HEK293T (cell line): ENCODE measurements at regions not wholly inside any gene's neighbourhood (a gene's known extent, or its start where the extent isn't known, plus 50 kb on each side); places are given as distances from the start of the nearest gene placed in this dataset.

Experiments
- CTCF ChIA-PET: fragments of 350-600 bp; formaldehyde crosslinking; extraction: SDS; loops from one replicate; lab custom pipeline; 2021; ENCODE audit warnings: antibody characterized with exemption, inconsistent platforms; lab: Yijun Ruan, JAX
- POLR2A ChIA-PET: fragments of 350-600 bp; formaldehyde crosslinking; extraction: SDS; loops from one replicate; lab custom pipeline; 2020; ENCODE audit warnings: antibody characterized with exemption, inconsistent platforms; lab: Yijun Ruan, JAX
- DNase-seq: peaks from one replicate; pipeline ENCODE4 v3.0.0; 2012; ENCODE audit warnings: mixed read lengths; ENCODE audit errors: extremely low spot score
- ARNT ChIP-seq: fragments of 450-650 bp; IDR thresholded peaks from 2 replicates; pipeline ENCODE4 v1.6.1; 2017; ENCODE audit warnings: mild to moderate bottlenecking
- BHLHE40 ChIP-seq: fragments of 450-650 bp; IDR thresholded peaks from 2 replicates; pipeline ENCODE4 v1.6.1; 2016; ENCODE audit warnings: mild to moderate bottlenecking, moderate library complexity, borderline replicate concordance
- CTBP1 ChIP-seq: fragments of 450-650 bp; IDR thresholded peaks from 2 replicates; pipeline ENCODE4 v1.6.1; 2016; ENCODE audit warnings: borderline replicate concordance
- ELF4 ChIP-seq: fragments of 450-650 bp; IDR thresholded peaks from 2 replicates; pipeline ENCODE4 v1.6.1; 2017; ENCODE audit warnings: antibody characterized with exemption
- FOXA1 ChIP-seq: fragments of 450-650 bp; IDR thresholded peaks from 2 replicates; pipeline ENCODE4 v1.6.1; 2016; ENCODE audit warnings: mild to moderate bottlenecking
- FOXK2 ChIP-seq: fragments of 450-650 bp; IDR thresholded peaks from 2 replicates; pipeline ENCODE4 v1.6.1; 2016; ENCODE audit warnings: mild to moderate bottlenecking
- FOXM1 ChIP-seq: fragments of 450-650 bp; IDR thresholded peaks from 2 replicates; pipeline ENCODE4 v1.6.1; 2017; ENCODE audit warnings: mild to moderate bottlenecking, borderline replicate concordance
- HDGF ChIP-seq: fragments of 450-650 bp; IDR thresholded peaks from 2 replicates; pipeline ENCODE4 v1.6.1; 2017; ENCODE audit warnings: antibody characterized with exemption, borderline replicate concordance
- L3MBTL2 ChIP-seq: fragments of 450-650 bp; conservative IDR thresholded peaks from 2 replicates; pipeline ENCODE4 v1.6.1; 2016; ENCODE audit warnings: mild to moderate bottlenecking
- LEF1 ChIP-seq: fragments of 450-650 bp; IDR thresholded peaks from 2 replicates; pipeline ENCODE4 v1.6.1; 2017; ENCODE audit warnings: mild to moderate bottlenecking, borderline replicate concordance
- NFRKB ChIP-seq: fragments of 450-650 bp; IDR thresholded peaks from 2 replicates; pipeline ENCODE4 v1.6.1; 2016; ENCODE audit warnings: mild to moderate bottlenecking, moderate library complexity
- PKNOX1 ChIP-seq: fragments of 450-650 bp; IDR thresholded peaks from 2 replicates; pipeline ENCODE4 v1.6.1; 2016
- SP1 ChIP-seq: fragments of 450-650 bp; IDR thresholded peaks from 2 replicates; pipeline ENCODE4 v1.6.1; 2017
- SUZ12 ChIP-seq: fragments of 450-650 bp; IDR thresholded peaks from 2 replicates; pipeline ENCODE4 v1.6.1; 2016; ENCODE audit warnings: mild to moderate bottlenecking
- TARDBP ChIP-seq: fragments of 450-650 bp; IDR thresholded peaks from 2 replicates; pipeline ENCODE4 v1.6.1; 2016
- ZNF384 ChIP-seq: fragments of 450-650 bp; IDR thresholded peaks from 2 replicates; pipeline ENCODE4 v1.6.1; 2016

- CTCF ChIA-PET = no interaction called here
- TF ChIP-seq HDGF (no peak), NFRKB (no peak), TARDBP (no peak), ARNT (no peak), BHLHE40 (no peak), CTBP1 (no peak), ZNF384 (no peak), SUZ12 (no peak), ELF4 (no peak), FOXM1 (no peak), FOXA1 (no peak), PKNOX1 (no peak), SP1 (no peak), LEF1 (no peak), FOXK2 (no peak), L3MBTL2 (no peak)
- POLR2A ChIA-PET = no interaction called here
- DNase-seq = no peak
These were observed 816.5 kb upstream of the GJE1 start for GRCh38 chr6:141316236-141316635.

GRCh38 chr6:141313986-141314385 lies 818.7 kb upstream of the GJE1 start:
- ChIA-PET CTCF (no interaction called here), POLR2A (no interaction called here)
- no peak for DNase-seq
- no peak for TF ChIP-seq ZNF384

DNA sequence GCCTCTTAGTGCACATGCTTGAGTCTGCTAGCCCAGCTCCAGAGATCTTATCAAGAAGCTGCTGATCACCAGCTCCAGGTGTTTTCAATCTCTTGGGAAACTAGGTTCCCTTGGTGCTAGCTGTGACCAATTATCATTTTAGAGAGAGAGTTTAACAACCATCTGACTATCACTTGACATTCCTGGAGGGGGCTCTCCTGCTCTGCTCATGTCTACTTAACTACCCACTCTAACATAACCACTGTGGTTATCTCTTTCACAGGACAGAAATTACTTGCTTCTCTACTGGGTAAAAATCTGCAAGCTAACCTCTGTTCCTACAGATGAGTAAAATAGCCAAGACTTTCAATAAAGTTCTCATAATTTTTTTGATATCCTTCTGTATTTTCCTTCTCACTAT lies 823.4 kb upstream of the GJE1 start:
- ChIA-PET POLR2A (no interaction called here), CTCF (no interaction called here)
- DNase-seq = no peak
- no peak for TF ChIP-seq SP1
- no peak for TF ChIP-seq FOXM1
- TF ChIP-seq ZNF384 = no peak
- no peak for TF ChIP-seq HDGF
- TF ChIP-seq FOXA1 = no peak
- TF ChIP-seq LEF1 = no peak
- TF ChIP-seq BHLHE40 = no peak
- TF ChIP-seq L3MBTL2 = no peak
- TF ChIP-seq FOXK2 = no peak
- no peak for TF ChIP-seq TARDBP

- POLR2A ChIA-PET = no interaction called here
These were observed 825.3 kb upstream of the GJE1 start for GRCh38 chr6:141307309-141307998.

DNA sequence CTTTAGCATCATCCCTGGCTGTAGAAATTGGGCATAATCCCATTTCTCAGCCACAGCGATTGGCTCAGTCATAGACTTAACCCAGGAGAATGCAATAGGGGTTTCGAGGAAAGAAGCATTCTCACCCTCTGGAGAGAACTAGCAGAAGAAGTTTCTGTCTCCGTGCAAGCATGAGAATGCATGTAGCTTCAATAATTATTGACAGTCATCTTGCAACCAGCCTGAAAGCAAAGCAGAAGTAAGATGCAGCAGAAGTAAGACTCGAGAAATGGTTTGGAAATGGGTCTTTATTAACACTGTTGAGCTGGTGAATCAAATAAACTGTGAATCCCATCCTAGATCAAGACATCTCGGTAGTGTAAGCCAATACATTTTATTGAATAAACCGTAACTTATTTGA lies 828.8 kb upstream of the GJE1 start:
- ChIA-PET POLR2A (no interaction called here), CTCF (interaction anchor here (0.7 kb wide), 1 partner anchor 848 kb away, joined by 3 read pairs; no protein-coding TSS in a partner anchor)
- TF ChIP-seq BHLHE40 (no peak), ZNF384 (no peak), ELF4 (no peak), TARDBP (no peak), FOXM1 (no peak), ARNT (no peak), HDGF (no peak), L3MBTL2 (no peak), SUZ12 (no peak), NFRKB (no peak), CTBP1 (no peak), FOXK2 (no peak), LEF1 (no peak), FOXA1 (no peak), PKNOX1 (no peak)
- no peak for DNase-seq

More at GRCh38 chr6:141307309-141307998, 825.3 kb upstream of the GJE1 start:
- CTCF ChIA-PET = no interaction called here
- TF ChIP-seq ELF4 (no peak), SP1 (no peak), ARNT (no peak), L3MBTL2 (no peak), TARDBP (no peak), ZNF384 (no peak), FOXM1 (no peak), BHLHE40 (no peak), CTBP1 (no peak), FOXA1 (no peak), HDGF (no peak), SUZ12 (no peak), NFRKB (no peak), FOXK2 (no peak)
- no peak for DNase-seq

GRCh38 chr6:141301779-141302178 lies 830.9 kb upstream of the GJE1 start:
- CTCF ChIA-PET = no interaction called here
- POLR2A ChIA-PET = no interaction called here
- no peak for TF ChIP-seq SUZ12
- TF ChIP-seq FOXK2 = no peak
- no peak for TF ChIP-seq FOXM1
- TF ChIP-seq FOXA1 = no peak
- no peak for TF ChIP-seq SP1
- DNase-seq = no peak

DNA sequence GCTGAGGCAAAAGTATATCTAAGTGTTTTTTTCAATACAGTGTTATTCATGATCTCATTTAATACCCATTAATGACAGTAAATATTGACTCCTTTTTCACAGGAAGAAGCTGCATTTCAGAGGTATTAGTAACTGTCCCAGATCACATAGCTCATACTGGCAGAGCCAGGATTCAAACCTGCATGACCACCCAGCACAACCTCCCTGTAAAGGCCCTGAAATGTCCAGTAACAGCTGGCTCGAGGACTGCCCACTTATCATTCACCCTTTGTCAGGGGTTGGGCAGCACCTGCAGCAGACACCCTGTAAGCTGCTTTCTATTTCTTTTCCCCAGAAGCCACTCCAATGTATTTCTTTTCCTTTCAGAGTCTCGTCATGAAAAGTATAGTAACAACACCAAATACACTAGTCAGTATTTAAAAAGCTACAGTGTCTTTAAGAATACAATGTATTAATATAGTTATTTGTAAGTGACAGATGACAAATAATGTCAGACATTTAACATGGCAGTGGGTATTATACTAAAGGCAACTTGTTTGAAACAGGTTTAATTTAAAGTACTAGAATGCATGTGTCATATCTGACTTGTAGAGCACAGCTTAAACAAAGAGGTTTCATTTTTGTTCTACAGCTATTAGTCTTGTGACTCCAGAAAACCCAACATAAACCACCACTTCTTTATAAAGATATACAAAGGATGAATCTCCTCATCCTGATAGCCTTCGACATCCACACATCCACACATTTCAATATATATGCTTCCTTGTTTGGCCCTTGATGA lies 841.6 kb upstream of the GJE1 start:
- CTCF ChIA-PET = no interaction called here
- POLR2A ChIA-PET = no interaction called here
- no peak for DNase-seq
- TF ChIP-seq ZNF384 (no peak), TARDBP (no peak)
